Activated naive CD8-positive, alpha-beta T cell treated with anti-CD3 and anti-CD28 coated beads for 36 hours (primary cell): ENCODE measurements at regions not wholly inside any gene's neighbourhood (a gene's known extent, or its start where the extent isn't known, plus 50 kb on each side); places are given as distances from the start of the nearest gene placed in this dataset.
"Not testable (repeated sequence)": the region's sequence is repeated elsewhere in the genome, so short reads cannot be mapped to it uniquely, and the experiment has no call there.

Experiments used
- DNase-seq: peaks from one replicate; pipeline ENCODE4 v3.0.0; 2021
- H3K27ac Mint-ChIP-seq: one replicate; pipeline ENCODE4 v1.8.0; 2022; ENCODE audit warnings: mild to moderate bottlenecking, moderate library complexity, mixed read lengths
- H3K27me3 Mint-ChIP-seq: one replicate; pipeline ENCODE4 v1.8.0; 2022; ENCODE audit warnings: mild to moderate bottlenecking, mixed read lengths
- H3K36me3 Mint-ChIP-seq: one replicate; pipeline ENCODE4 v1.8.0; 2021; ENCODE audit warnings: mild to moderate bottlenecking, mixed read lengths
- H3K4me1 Mint-ChIP-seq: one replicate; pipeline ENCODE4 v1.8.0; 2021; ENCODE audit warnings: mixed read lengths
- H3K4me3 Mint-ChIP-seq: one replicate; pipeline ENCODE4 v1.8.0; 2022; ENCODE audit warnings: mild to moderate bottlenecking, moderate library complexity, mixed read lengths
- H3K9me3 Mint-ChIP-seq: one replicate; pipeline ENCODE4 v1.8.0; 2022; ENCODE audit warnings: mixed read lengths

DNA sequence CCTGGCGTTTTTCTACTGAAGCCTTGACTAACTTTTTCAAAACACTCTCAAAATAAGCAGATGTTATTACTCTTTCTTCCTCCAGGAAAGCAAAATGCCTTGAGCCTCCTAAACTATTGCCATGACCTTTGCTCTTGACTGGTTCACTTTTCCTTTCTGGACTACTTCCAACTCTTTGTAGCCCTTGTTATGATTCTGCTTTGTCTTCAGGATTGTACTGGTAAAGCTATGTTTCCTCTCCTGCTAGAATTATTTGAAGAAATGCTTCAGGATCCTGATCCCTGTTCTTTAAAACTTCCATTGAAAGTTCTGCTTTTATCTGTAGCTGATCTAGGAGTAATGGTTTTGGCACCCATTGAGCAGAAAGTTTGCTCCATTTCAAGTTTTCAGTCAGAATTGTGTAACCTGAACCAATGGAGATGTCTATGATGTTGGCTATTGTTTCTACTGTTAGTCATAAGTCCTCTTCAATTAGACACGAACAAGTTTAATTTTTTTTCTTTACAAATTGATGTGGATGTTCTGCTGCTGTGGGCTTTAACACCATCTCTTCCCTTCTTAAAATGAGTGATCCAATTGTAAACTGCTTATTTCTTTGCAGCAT, 1356.4 kb downstream of the EFNA5 start:
- no peak overlapping the region for H3K27ac Mint-ChIP-seq
- no peaks in the 10 kb centered on the region for H3K27me3 Mint-ChIP-seq
- no peak overlapping the region for H3K4me3 Mint-ChIP-seq
- DNase-seq = no peak
- no peaks in the 10 kb centered on the region for H3K4me1 Mint-ChIP-seq
- no peaks in the 10 kb centered on the region for H3K36me3 Mint-ChIP-seq
- no peaks in the 10 kb centered on the region for H3K9me3 Mint-ChIP-seq

DNA sequence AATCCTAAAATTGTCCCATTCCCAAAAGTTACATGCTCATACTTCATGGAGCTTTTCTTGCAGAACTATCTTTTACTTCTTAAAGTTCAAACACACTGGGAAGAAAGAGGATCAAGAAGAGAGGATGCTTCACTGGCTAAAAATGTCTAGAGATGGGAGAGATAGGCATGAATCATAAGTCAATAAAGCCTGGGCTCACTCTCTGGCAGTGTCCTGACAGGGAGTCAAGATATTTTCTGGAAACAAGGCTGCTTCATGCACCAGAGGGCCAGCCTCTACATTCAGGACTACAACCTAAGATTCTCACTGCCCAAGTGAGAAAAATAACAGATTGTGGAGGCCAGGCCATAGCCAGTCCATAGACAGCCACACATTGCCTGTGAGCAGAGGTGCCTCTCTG, 1358.4 kb downstream of the EFNA5 start:
- H3K4me3 Mint-ChIP-seq = no peak overlapping the region
- no peak for DNase-seq
- no peak overlapping the region for H3K27ac Mint-ChIP-seq
- no peaks in the 10 kb centered on the region for H3K36me3 Mint-ChIP-seq
- no peaks in the 10 kb centered on the region for H3K4me1 Mint-ChIP-seq
- no peaks in the 10 kb centered on the region for H3K9me3 Mint-ChIP-seq
- H3K27me3 Mint-ChIP-seq = no peaks in the 10 kb centered on the region

DNA sequence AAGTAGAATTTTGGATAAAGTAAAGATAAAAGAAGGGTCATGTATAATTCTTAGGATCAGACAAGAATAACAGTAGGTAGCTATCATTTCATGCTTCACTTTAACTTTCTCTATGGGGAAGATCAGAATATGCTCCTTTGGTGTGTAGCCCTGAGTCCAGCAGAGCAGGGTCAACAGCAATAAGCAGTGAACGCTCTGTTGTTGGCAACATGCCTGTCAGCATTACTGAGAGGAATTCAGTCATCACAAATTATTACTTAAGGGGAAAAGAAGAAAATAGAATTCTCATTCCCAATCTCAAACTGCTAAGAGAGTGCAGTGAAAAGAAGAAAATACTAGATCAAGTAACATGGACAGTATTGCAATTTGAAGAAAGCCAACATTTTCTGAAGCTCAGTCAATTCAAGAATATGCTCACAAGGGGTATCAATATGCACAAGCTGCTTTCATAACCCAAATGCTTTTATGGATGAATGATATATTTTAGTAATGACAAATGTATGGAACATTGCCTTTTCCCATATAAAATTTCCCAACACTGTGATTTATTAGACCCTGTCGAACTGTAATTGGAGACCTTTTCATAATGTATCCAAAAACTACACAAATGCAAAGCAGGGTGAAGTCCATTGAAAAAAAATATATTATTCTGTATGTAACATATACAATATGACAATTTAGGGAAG, 1359.4 kb downstream of the EFNA5 start:
- DNase-seq = no peak
- no peaks in the 10 kb centered on the region for H3K27me3 Mint-ChIP-seq
- no peaks in the 10 kb centered on the region for H3K4me1 Mint-ChIP-seq
- no peak overlapping the region for H3K27ac Mint-ChIP-seq
- no peaks in the 10 kb centered on the region for H3K36me3 Mint-ChIP-seq
- no peak overlapping the region for H3K4me3 Mint-ChIP-seq
- H3K9me3 Mint-ChIP-seq = no peaks in the 10 kb centered on the region

DNA sequence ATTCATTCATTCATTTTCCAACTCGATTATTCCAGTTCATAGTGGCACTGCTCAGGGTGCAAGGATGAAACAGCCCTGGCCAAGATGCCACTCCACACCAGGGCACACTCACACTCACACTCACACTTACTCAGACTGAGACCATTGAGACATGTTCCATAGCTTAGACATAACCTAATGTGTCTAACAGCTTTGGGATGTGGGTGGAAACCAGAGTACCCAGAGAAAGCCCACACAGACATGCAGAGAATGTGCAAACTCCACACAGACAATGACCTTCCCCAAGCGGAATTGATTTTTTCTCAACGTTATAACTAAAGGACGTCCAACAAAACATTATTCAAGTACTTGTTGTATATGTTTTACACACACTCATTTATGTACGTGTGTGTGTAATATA, 1363.5 kb downstream of the EFNA5 start:
- Mint-ChIP-seq H3K27ac (no peak overlapping the region), H3K27me3 (no peaks in the 10 kb centered on the region), H3K36me3 (no peaks in the 10 kb centered on the region), H3K4me3 (no peak overlapping the region), H3K4me1 (no peaks in the 10 kb centered on the region), H3K9me3 (no peaks in the 10 kb centered on the region)
- no peak for DNase-seq

DNA sequence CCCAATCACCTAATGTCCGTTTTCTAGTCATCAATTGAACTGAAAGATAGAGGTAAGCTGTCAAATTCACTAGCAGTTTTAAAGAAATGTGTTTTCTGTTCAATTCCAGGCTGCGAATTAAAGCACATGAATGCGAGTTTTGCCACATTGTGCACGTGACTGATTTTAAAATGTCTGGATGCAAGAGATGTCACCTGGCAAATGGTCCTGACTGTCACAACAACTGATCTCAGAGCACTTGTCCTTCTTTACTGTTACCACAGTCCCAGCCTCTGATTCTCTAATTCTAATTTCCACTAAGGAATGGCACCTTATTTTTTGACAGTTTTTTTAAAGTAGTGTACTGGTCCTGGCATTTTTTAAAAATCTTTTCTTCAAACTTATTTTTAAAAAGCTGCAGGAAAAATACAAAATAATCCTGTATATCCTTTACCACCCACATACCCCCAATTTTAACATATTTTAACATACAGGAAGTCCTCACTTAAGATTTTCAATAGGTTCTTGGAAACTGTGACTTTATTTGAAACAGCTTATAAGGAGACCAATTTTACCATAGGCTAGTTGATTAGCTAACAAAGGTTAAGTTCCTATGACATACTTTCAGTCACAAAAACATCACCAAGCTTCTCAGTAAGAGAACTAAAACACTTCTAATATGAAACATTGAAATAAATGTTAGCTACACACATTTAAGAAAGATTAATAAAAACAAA, 1364.3 kb downstream of the EFNA5 start:
- no peak overlapping the region for H3K27ac Mint-ChIP-seq
- H3K36me3 Mint-ChIP-seq = no peaks in the 10 kb centered on the region
- DNase-seq = no peak
- no peaks in the 10 kb centered on the region for H3K4me1 Mint-ChIP-seq
- H3K4me3 Mint-ChIP-seq = no peak overlapping the region
- H3K9me3 Mint-ChIP-seq = no peaks in the 10 kb centered on the region
- no peaks in the 10 kb centered on the region for H3K27me3 Mint-ChIP-seq

DNA sequence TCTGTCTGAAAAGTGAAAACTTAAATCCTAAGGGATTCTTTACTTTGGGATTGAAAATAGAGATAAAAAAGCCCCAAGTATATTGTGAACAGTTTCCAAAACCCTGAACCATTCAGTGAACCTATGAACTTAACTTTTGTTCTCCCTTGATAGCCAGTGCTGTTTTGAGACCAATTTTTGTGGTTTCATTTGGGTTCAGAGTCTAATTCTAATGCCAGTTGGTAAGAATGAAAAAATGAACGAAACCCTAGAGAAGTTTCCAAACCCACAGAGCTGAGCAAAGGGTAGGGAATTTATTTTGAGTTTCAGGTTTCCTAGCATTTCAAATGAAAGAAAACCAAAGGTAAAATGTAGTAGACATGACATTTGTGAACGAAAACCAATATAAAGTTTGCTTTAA, 1366.8 kb downstream of the EFNA5 start:
- no peak for DNase-seq
- Mint-ChIP-seq H3K4me1 (no peaks in the 10 kb centered on the region), H3K27me3 (no peaks in the 10 kb centered on the region), H3K27ac (no peak overlapping the region), H3K4me3 (no peak overlapping the region), H3K9me3 (no peaks in the 10 kb centered on the region), H3K36me3 (no peaks in the 10 kb centered on the region)

DNA sequence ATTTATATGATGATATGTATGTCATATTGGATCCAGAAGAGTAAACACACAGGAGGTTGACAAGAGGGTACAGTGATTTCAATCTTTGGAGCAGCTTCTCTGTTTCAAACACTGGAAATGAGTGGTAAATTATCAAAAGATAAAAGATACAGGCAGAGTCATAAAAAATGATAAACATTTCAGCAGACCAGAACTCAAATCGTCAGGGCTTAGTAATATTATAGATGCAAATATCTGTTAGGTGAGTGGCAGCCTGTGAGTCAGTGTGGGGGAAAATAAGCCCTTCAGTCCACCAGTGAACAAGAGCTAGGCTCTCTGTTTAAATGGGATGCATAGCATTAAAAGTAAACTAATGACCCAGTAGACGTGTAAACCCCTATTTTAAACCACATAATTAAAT, 1378.1 kb downstream of the EFNA5 start:
- no peak overlapping the region for H3K4me3 Mint-ChIP-seq
- no peaks in the 10 kb centered on the region for H3K4me1 Mint-ChIP-seq
- no peak overlapping the region for H3K27ac Mint-ChIP-seq
- no peaks in the 10 kb centered on the region for H3K27me3 Mint-ChIP-seq
- no peak for DNase-seq
- H3K36me3 Mint-ChIP-seq = no peaks in the 10 kb centered on the region
- H3K9me3 Mint-ChIP-seq = no peaks in the 10 kb centered on the region

DNA sequence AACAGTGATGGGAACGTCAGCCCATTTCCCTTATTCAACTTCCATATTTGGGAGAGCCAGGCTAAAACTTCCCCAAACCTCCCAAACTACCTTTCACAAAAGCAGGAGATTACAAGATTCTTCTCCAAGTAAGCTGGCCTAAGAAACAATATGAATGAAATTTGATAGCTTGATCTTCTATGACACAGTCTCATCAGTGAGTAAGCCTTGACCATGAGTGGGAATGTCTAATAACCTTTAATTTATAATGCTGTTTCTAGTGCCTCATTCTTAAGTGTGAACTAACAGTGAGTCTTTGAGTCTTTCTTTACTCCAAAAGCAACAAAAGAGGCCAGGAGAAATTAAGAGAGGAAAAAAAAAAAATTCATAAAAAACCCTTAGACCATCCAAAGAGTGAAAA, 1379.9 kb downstream of the EFNA5 start:
- Mint-ChIP-seq H3K9me3 (no peaks in the 10 kb centered on the region), H3K36me3 (no peaks in the 10 kb centered on the region), H3K27ac (no peak overlapping the region), H3K4me1 (no peaks in the 10 kb centered on the region), H3K27me3 (no peaks in the 10 kb centered on the region), H3K4me3 (no peak overlapping the region)
- no peak for DNase-seq

DNA sequence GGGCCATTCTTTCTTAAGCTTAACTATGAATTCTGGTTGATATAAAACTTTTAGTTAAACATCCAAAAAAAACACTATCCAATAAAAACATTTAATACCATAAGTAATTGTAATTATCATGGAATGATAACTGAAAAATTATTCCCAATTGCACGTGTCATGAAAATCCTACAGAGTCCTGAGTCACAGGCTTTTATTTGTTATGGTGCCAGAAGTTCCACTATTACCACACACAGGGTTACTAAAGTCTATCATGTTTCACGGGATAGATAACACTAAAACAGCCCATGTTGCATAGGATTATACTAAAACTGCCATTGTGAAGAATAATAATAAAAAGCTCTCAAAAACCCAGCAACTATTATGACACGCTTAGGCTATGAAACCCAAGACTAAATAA, 1381.8 kb downstream of the EFNA5 start:
- H3K36me3 Mint-ChIP-seq = no peaks in the 10 kb centered on the region

DNA sequence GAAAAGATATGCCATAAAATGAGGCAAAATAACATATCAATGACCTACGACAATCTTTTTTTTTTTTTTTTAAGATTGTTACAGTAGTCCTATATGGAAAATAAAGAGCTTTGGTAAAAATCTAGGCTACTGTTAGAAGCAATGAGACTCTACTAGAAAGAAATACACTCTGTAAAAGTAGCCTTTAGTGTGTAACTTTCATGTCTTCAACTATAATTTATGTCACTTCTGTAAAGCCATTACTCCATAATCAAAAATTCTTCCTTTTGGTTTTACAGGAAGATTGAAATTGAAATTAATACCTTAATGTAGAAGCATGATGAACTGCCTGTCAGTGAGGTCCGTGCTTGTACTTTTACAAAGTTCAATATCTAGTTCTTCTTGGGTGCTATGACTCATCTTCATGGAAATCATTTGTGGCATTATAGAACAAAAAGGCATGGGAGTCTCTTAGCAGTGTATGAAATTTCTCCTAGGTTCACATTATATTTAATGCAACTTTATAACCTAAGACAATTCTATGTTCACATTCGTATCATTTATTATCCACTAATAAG, 1393.1 kb downstream of the EFNA5 start:
- no peaks in the 10 kb centered on the region for H3K4me1 Mint-ChIP-seq
- no peaks in the 10 kb centered on the region for H3K27me3 Mint-ChIP-seq

More for the DNA sequence above, 1381.8 kb downstream of the EFNA5 start:
- H3K27me3 Mint-ChIP-seq = no peaks in the 10 kb centered on the region
- no peak overlapping the region for H3K4me3 Mint-ChIP-seq
- H3K27ac Mint-ChIP-seq = no peak overlapping the region
- DNase-seq = no peak
- H3K9me3 Mint-ChIP-seq = peaks cover 2% of the 10 kb centered on the region
- no peaks in the 10 kb centered on the region for H3K4me1 Mint-ChIP-seq

DNA sequence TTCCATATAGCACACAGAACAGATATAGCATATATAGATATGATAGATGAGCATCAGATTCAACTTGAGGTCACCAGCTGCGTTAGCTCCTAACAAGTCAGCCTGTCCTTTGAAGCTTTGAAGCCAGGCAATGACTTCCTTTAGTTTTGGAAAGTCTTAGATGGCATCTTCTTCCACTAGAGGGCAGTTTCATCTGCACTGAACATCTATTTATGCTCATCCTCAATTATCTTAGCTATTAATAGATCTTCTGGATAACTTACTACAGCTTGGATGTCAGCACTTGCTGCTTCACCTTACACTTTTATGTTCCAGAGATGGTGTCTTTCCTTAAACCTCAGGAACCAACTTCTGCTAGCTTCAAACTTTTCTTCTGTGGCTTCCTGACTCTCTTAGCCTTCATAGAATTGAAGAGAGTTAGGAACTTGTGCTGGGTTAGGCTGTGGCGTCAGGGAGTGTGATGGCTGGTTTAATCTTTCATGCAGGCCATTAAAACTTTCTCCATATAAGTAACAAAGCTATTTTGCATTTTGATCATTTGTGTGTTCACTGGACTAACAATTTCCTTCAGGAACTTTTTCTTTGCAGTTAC, 1401.4 kb downstream of the EFNA5 start:
- DNase-seq = no peak
- Mint-ChIP-seq H3K4me3 (no peak overlapping the region), H3K27ac (no peak overlapping the region), H3K4me1 (no peaks in the 10 kb centered on the region), H3K36me3 (no peaks in the 10 kb centered on the region), H3K27me3 (no peaks in the 10 kb centered on the region), H3K9me3 (peaks cover 5% of the 10 kb centered on the region)

More for the DNA sequence above, 1393.1 kb downstream of the EFNA5 start:
- no peak overlapping the region for H3K4me3 Mint-ChIP-seq
- no peak overlapping the region for H3K27ac Mint-ChIP-seq
- DNase-seq = no peak
- no peaks in the 10 kb centered on the region for H3K36me3 Mint-ChIP-seq
- no peaks in the 10 kb centered on the region for H3K9me3 Mint-ChIP-seq

DNA sequence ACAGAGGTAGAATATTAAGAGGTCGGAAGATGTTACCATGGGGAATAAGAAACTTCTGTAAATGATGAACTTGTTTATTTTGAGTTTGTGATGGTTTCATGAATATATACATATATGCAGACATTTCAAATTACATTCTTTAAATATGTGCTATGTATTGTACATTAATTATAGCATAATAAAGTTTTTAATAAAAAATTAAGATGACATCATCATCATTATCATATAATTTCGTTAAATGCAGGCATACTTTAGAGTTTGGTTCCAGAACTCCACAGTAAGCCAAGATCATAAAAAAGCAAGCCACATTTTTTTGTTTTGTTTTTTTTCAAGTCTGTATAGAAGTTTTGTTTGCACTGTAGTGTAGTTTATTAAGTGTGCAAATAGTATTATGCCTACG, 1403.5 kb downstream of the EFNA5 start:
- Mint-ChIP-seq H3K36me3 (no peaks in the 10 kb centered on the region), H3K9me3 (peaks cover 5% of the 10 kb centered on the region)

DNA sequence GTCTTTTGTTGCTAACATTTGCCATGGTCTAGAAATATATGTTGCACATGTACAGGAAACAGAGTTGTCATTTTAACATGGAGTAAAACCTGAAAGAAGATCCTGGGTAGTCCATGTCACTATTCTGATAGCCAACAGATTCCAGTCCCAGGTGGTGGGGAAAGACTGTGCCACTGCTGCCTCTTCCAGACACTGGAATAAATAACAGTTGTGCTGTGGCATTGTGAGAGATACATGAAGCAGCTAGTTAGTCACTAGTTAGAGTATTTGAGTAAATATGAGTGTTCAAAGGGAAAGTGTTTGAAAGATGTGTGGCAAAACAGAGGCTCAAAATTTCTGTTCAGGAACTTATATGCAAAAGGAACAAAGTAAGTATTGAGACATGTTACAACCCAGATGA, 1408.3 kb downstream of the EFNA5 start:
- no peaks in the 10 kb centered on the region for H3K4me1 Mint-ChIP-seq
- H3K9me3 Mint-ChIP-seq = peaks cover 1% of the 10 kb centered on the region
- H3K27ac Mint-ChIP-seq = no peak overlapping the region

More for the DNA sequence above, 1403.5 kb downstream of the EFNA5 start:
- DNase-seq = no peak
- Mint-ChIP-seq H3K4me3 (no peak overlapping the region), H3K27me3 (no peaks in the 10 kb centered on the region), H3K27ac (no peak overlapping the region), H3K4me1 (no peaks in the 10 kb centered on the region)

DNA sequence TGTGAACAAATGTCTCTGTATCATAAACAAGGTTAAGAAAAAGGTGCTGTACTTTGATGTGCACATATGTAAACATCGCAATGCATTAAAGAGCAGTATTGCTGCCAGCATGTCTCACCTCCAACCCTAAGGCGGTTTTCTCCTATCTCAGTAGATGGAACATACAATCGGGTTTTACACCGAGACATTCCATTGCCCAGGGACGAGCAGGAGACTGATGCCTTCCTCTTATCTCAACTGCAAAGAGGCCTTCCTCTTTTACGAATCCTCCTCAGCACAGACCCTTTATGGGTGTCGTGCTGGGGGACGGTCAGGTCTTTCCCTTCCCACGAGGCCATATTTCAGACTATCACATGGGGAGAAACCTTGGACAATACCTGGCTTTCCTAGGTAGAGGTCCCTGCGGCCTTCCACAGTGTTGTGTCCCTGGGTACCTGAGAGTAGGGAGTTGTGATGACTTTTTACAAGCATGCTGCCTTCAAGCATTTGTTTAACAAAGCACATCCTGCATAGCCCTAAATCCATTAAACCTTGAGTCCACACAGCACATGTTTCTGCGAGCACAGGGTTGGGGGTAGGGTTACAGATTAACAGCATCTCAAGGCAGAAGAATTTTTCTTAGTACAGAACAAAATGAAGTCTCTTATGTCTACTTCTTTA, 1411.2 kb downstream of the EFNA5 start:
- H3K27me3 Mint-ChIP-seq, H3K27ac Mint-ChIP-seq, H3K9me3 Mint-ChIP-seq, H3K4me1 Mint-ChIP-seq, DNase-seq, H3K36me3 Mint-ChIP-seq, H3K4me3 Mint-ChIP-seq: not testable (repeated sequence)

More for the DNA sequence above, 1408.3 kb downstream of the EFNA5 start:
- Mint-ChIP-seq H3K4me3 (no peak overlapping the region), H3K27me3 (no peaks in the 10 kb centered on the region), H3K36me3 (no peaks in the 10 kb centered on the region)
- no peak for DNase-seq

DNA sequence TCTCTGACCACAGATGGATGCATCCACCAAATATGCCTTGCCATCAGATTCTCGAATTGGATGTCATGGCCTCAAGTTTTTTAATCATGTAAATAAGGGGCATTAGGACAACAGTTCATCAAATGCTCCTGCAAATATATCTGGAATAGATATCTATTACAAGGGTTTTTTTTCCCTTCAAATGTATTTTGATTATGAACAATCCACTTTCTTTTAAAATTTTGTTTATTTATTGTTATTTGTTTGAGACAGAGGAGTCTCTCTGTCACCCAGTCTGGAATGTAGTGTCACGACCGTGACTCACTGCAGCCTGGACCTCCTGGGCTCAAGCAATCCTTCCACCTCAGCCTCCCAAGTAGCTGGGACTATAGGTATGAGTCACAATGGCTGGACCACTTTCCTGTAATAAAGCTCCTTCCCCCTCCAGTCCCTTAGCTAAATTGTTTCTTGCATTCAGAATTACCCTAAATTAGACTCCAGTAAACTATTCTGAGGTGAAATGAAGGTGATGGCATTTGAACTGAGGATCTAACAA, 1412.1 kb downstream of the EFNA5 start:
- DNase-seq = no peak
- H3K36me3 Mint-ChIP-seq = no peaks in the 10 kb centered on the region
- H3K9me3 Mint-ChIP-seq = peaks cover 2% of the 10 kb centered on the region
- H3K27ac Mint-ChIP-seq = no peak overlapping the region
- no peaks in the 10 kb centered on the region for H3K27me3 Mint-ChIP-seq
- H3K4me3 Mint-ChIP-seq = no peak overlapping the region
- H3K4me1 Mint-ChIP-seq = no peaks in the 10 kb centered on the region
